Endothelial cell of umbilical vein (primary cell): ENCODE measurements at regions not wholly inside any gene's neighbourhood (a gene's known extent, or its start where the extent isn't known, plus 50 kb on each side); places are given as distances from the start of the nearest gene placed in this dataset.

Experiments
- BruUV-seq: library from RNA; stranded (reverse); fragments of 400-500 nt; replicated peaks from 2 replicates; lab custom pipeline; 2021; lab: Mats Ljungman, UMichigan
- CTCF ChIA-PET: fragments of 300-600, 350-600 bp; sonication (Branson Sonifier 250); formaldehyde crosslinking; loops from one replicate; lab custom pipeline; 2021; ENCODE audit warnings: antibody characterized with exemption, inconsistent platforms; lab: Charles Lee
- POLR2A ChIA-PET: fragments of 300-600, 350-600 bp; sonication (Branson Sonifier 250); formaldehyde crosslinking; loops from one replicate; lab custom pipeline; 2021; ENCODE audit warnings: antibody characterized with exemption, inconsistent platforms; lab: Charles Lee
- DNase-seq: peaks from one replicate; pipeline ENCODE4 v3.0.0-alpha.2; 2011; ENCODE audit warnings: low read depth, low spot score
- FAIRE-seq: peaks from 2 replicates; lab custom pipeline; 2011; peaks lifted over from hg19 to GRCh38; lab: Jason Lieb, UNC
- H2AFZ ChIP-seq: 2 replicates; pipeline ENCODE4 v1.6.0; 2012; ENCODE audit warnings: low read depth, low read length, control low read depth, inconsistent platforms
- H3K27ac ChIP-seq: 2 replicates; pipeline ENCODE4 v1.5.1; 2011; ENCODE audit warnings: low read depth, mild to moderate bottlenecking, control low read depth, low read length, moderate library complexity; ENCODE audit not compliant: insufficient read depth
- H3K27me3 ChIP-seq, 2 experiments: 2 replicates each; pipeline versions ENCODE4 v1.6.0 to v1.6.1; 2011; ENCODE audit warnings: low read length in 2 of 2, mixed read lengths in 1 of 2; ENCODE audit not compliant: control insufficient read depth in 2 of 2, insufficient read depth in 2 of 2
- H3K36me3 ChIP-seq, 2 experiments: 2 replicates in 1 of 2; 3 replicates in 1 of 2; pipeline ENCODE4 v1.5.1; 2011; ENCODE audit warnings: low read length in 2 of 2, mild to moderate bottlenecking in 1 of 2, moderate library complexity in 1 of 2; ENCODE audit not compliant: control insufficient read depth in 2 of 2, insufficient read depth in 2 of 2; ENCODE audit errors: extremely low read depth in 1 of 2
- H3K4me1 ChIP-seq: 3 replicates; pipeline ENCODE4 v1.5.1; 2011; ENCODE audit warnings: mild to moderate bottlenecking, low read length; ENCODE audit not compliant: control insufficient read depth, insufficient read depth; ENCODE audit errors: extremely low read depth
- H3K4me2 ChIP-seq: 2 replicates; pipeline ENCODE4 v1.6.1; 2011; ENCODE audit warnings: low read length, control low read depth, mixed read lengths; ENCODE audit not compliant: insufficient read depth
- H3K4me3 ChIP-seq, 3 experiments: fragments of 200-600 bp in 1 of 3; sonication (generic), shearing (Covaris generic) in 1 of 3; replicated peaks in 1 of 3; 2 replicates each; pipeline ENCODE4 v1.5.1; 2011 to 2016; ENCODE audit warnings: control low read depth in 3 of 3, low read length in 3 of 3, mild to moderate bottlenecking in 2 of 3, inconsistent platforms in 1 of 3, low read depth in 1 of 3, moderate library complexity in 1 of 3; ENCODE audit not compliant: insufficient read depth in 1 of 3
- H3K79me2 ChIP-seq: 2 replicates; pipeline ENCODE4 v1.6.0; 2012; ENCODE audit warnings: low read length, inconsistent platforms; ENCODE audit not compliant: control insufficient read depth, insufficient read depth
- H3K9ac ChIP-seq: replicated peaks from 2 replicates; pipeline ENCODE3; 2011; ENCODE audit warnings: low read length, control low read depth; ENCODE audit not compliant: insufficient read depth; ENCODE audit errors: extremely low read depth
- H3K9me1 ChIP-seq: replicated peaks from 3 replicates; pipeline ENCODE4 v1.6.0; 2011; ENCODE audit warnings: mild to moderate bottlenecking, low read length; ENCODE audit not compliant: control insufficient read depth, insufficient read depth; ENCODE audit errors: extremely low read depth
- H3K9me3 ChIP-seq: replicated peaks from 2 replicates; pipeline ENCODE4 v1.5.1; 2012; ENCODE audit warnings: low read length, inconsistent platforms; ENCODE audit not compliant: control insufficient read depth, insufficient read depth
- H4K20me1 ChIP-seq: replicated peaks from 2 replicates; pipeline ENCODE3; 2011; ENCODE audit warnings: mild to moderate bottlenecking, low read length; ENCODE audit not compliant: control insufficient read depth, insufficient read depth; ENCODE audit errors: extremely low read depth
- EZH2 ChIP-seq: IDR thresholded peaks from 2 replicates; pipeline ENCODE4 v1.6.1; 2012; ENCODE audit warnings: borderline replicate concordance, low read depth, mild to moderate bottlenecking, moderate library complexity, low read length, inconsistent platforms; ENCODE audit not compliant: severe bottlenecking
- FOS ChIP-seq: IDR thresholded peaks from 2 replicates; pipeline ENCODE4 v1.6.1; 2011; ENCODE audit warnings: mild to moderate bottlenecking, low read length, moderate library complexity, borderline replicate concordance; ENCODE audit not compliant: insufficient read depth
- GATA2 ChIP-seq: IDR thresholded peaks from 2 replicates; pipeline ENCODE4 v1.7.0; 2011; ENCODE audit warnings: low read depth, mild to moderate bottlenecking, moderate library complexity, mixed read lengths, low read length; ENCODE audit not compliant: insufficient read length, insufficient read depth
- POLR2A ChIP-seq: IDR thresholded peaks from 2 replicates; pipeline ENCODE4 v1.6.1; 2012; ENCODE audit warnings: low read depth, mild to moderate bottlenecking, control low read depth, low read length
- POLR2AphosphoS5 ChIP-seq: IDR thresholded peaks from 2 replicates; pipeline ENCODE4 v1.6.1; 2012; ENCODE audit warnings: low read depth, mild to moderate bottlenecking, control low read depth, low read length, moderate library complexity; ENCODE audit not compliant: insufficient read depth
- dilution Hi-C: fragments of 300-500 bp; cut with MboI; formaldehyde crosslinking; loops from one replicate; pipeline ENCODE4 v1.15.0; 2019; ENCODE audit warnings: low sequenced_read_pairs; ENCODE audit not compliant: extremely low pct_ligation_motif_present
- intact Hi-C: fragments of 100-400 bp; cut with micrococcal nuclease; formaldehyde crosslinking; loops from one replicate; pipeline ENCODE4 v1.10.0; 2022

DNA sequence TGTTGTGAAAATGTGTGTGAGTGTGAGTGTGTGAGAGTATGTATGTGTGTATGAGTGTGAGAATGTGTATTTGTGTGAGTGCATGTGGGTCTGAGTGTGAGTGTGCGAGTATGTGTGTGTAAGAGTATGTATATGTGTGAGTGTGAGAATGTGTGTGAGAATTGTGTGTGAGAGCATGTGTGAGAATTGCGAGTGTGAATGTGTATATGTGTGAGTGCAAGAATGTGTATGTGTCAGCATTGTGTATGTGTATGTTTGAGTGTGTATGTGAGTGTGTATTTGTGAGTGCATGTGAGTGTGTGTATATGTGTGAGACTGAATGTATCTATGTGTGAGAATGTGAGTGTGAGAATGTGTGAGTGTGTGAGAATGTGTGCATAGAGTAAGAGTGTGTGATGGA lies 72.0 kb upstream of the PCBD1 start:
- no peak overlapping the region for H3K9ac ChIP-seq
- no peak for TF ChIP-seq FOS
- no peak for TF ChIP-seq GATA2
- no peak for TF ChIP-seq EZH2
- no peak for TF ChIP-seq POLR2A
- no peak for TF ChIP-seq POLR2AphosphoS5
- no TSS peak for BruUV-seq
- H3K4me1 ChIP-seq = no peaks in the 10 kb centered on the region
- H4K20me1 ChIP-seq = no peaks in the 10 kb centered on the region
- POLR2A ChIA-PET = no interaction called here
- DNase-seq (no peak), FAIRE-seq (no peak)
- peaks cover under 1 to 2% of the 10 kb centered on the region in 2 experiments for H3K27me3 ChIP-seq
- dilution Hi-C loops = no loop called here
- H3K27ac ChIP-seq = no peak overlapping the region
- CTCF ChIA-PET = no interaction called here
- H3K4me3 ChIP-seq = no peak overlapping the region
- H3K4me2 ChIP-seq = no peak overlapping the region
- H3K9me3 ChIP-seq = no peaks in the 10 kb centered on the region
- H2AFZ ChIP-seq = no peak overlapping the region
- H3K9me1 ChIP-seq = no peaks in the 10 kb centered on the region
- intact Hi-C loops = no loop called here
- H3K79me2 ChIP-seq = no peaks in the 10 kb centered on the region
- no peaks in the 10 kb centered on the region for H3K36me3 ChIP-seq

GRCh38 chr10:70960783-70961570 lies 72.6 kb upstream of the PCBD1 start:
- no peak overlapping the region for H3K9ac ChIP-seq
- intact Hi-C loops = no loop called here
- H3K36me3 ChIP-seq = no peaks in the 10 kb centered on the region
- H3K4me2 ChIP-seq = no peak overlapping the region
- H3K27ac ChIP-seq = no peak overlapping the region
- CTCF ChIA-PET = no interaction called here
- FAIRE-seq = no peak
- dilution Hi-C loops = no loop called here
- H3K27me3 ChIP-seq = peaks cover 0 to 2% of the 10 kb centered on the region in 2 experiments
- no peak for TF ChIP-seq POLR2AphosphoS5
- no peaks in the 10 kb centered on the region for H4K20me1 ChIP-seq
- H3K4me3 ChIP-seq = no peak overlapping the region
- H3K79me2 ChIP-seq = no peaks in the 10 kb centered on the region
- no peak for DNase-seq
- no peaks in the 10 kb centered on the region for H3K9me1 ChIP-seq
- no TSS peak for BruUV-seq
- POLR2A ChIA-PET = no interaction called here
- no peak overlapping the region for H2AFZ ChIP-seq
- no peaks in the 10 kb centered on the region for H3K4me1 ChIP-seq
- H3K9me3 ChIP-seq = no peaks in the 10 kb centered on the region
